Left ventricle myocardium superior (tissue), 1 donor: ENCODE measurements at regions not wholly inside any gene's neighbourhood (a gene's known extent, or its start where the extent isn't known, plus 50 kb on each side); places are given as distances from the start of the nearest gene placed in this dataset.
"Not testable (repeated sequence)": the region's sequence is repeated elsewhere in the genome, so short reads cannot be mapped to it uniquely, and the experiment has no call there.

Experiments used
- ATAC-seq: fragments of 200-7000 bp; cut with Tn5 transposase; one replicate; pipeline ENCODE4 v1.9.1; 2020; ENCODE audit warnings: mild to moderate bottlenecking, moderate library complexity
- DNase-seq: peaks from one replicate; pipeline ENCODE4 v3.0.0-alpha.2; 2020
- intact Hi-C: fragments of 100-400 bp; cut with micrococcal nuclease; formaldehyde crosslinking; loops from one replicate; pipeline ENCODE4 v1.11.0; 2022
- donor health status: DM: no; HTN: yes; CAD: no; lungs with severe emphysema.

DNA sequence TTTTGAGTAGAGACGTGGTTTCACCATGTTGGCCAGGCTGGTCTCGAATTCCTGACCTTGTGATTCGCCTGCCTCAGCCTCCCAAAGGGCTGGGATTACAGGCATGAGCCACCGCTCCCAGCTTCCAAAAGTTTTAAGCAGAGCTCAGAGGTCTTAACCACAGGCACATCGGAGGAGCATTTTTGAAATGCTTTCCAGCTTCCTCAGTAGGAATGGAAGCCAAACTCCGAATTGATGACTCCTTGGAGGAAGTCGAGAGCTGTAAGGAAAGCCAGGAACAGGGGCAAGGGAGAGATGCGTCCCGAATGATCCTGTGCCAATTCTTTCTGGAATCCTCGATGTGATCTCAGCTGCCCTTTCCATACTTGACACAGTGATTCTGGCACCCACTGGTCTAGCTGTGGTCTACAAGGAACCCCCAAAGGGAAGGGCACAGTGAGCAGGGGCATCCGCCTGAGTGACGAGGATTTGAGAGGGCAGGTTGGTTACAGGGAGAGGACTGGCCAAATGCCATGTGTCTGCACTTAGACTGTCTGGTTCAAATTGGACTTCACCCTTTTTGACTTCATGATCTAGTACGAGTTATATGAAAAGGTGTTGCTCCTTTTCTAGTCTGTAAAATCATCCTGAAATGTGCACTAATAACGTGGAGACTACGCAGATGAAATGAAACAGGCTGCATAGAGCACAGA lies 138.2 kb downstream of the ADRA2C start:
- ATAC-seq, intact Hi-C loops: not testable (repeated sequence)

DNA sequence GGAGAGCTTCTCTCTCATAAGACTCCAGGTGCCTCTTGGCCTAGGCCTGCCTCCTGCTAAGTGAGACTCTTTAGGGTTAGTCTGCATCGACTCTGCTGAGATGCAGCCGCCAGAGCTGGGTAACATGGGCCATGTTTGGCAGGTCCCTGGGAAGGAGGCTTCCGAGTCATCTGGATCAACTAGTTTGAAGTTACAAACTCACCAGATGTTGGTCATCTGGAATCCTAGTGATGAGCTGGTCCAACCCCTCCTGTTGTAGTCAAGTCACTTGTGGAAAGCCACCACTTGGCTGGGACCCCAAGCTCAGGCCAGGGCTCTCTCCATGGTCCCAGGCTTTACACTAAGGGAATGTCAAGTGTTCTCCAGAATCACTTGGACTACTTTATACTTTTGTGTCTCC lies 143.4 kb downstream of the ADRA2C start:
- intact Hi-C loops, DNase-seq, ATAC-seq: not testable (repeated sequence)

More for the DNA sequence above, 138.2 kb downstream of the ADRA2C start:
- DNase-seq = not testable (repeated sequence)

- DNase-seq, intact Hi-C loops, ATAC-seq: not testable (repeated sequence)
Measured at GRCh38 chr4:3910161-3910950, 144.2 kb downstream of the ADRA2C start.

DNA sequence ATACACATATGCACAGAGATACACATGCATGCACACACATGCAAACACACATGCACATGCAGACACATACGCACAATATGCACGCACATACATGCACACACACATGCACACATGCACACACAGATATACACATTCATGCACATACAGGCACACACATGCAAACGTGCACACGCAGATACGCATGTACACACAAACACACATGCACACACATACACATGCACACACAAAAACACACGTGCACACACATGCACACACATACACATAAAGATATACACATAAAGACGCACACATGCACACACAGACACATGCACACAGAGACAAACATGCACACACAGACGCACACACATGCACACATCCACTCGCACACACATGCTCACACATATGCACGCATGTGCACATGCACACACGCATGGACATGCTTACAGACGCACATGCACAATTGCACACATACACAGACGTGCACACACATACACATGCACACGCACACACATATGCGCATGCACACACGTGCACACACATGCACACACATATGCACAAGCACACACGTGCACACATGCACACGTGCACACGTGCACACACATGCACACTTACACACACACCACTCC lies 145.2 kb downstream of the ADRA2C start:
- DNase-seq (no peak), ATAC-seq (no peak)
- intact Hi-C loops = no loop called here

DNA sequence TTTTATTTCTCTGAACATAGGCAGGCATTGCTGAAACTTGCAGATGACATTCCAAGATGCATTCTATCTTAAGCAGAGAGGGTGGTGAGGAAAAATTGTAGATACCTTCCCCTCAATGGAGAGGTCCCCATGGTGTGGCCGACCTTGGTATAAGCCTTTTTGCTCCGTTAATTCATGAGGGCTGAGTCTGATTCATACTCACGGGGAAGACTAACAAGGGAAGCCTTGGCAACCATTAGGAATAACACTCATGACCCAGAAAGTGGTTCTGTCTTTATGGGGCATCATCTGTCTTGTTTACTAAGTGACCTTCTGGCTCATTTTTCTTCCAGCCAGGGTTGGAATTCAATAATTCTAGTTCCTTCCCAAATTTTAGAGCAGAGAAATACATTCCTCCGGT lies 148.3 kb downstream of the ADRA2C start:
- ATAC-seq, intact Hi-C loops, DNase-seq: not testable (repeated sequence)

DNA sequence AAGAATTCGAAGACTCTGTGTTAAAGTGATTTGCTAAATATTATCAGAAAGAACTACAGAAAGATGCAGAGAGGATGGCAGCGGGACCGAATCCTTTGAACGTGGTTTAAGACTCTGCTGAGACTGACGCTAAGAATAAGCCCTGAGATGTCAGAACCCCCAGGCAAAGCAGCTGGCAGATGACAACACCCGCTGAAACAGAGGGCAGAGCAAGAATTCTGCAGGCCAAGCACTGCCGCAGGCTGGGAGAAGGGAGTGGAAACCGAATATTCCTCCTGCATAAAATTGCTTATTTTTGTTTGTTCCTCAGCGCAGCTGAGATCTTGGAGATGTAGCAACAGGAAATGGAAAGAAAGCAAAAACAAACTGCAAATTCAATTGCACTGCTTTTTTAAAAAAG lies 153.3 kb downstream of the ADRA2C start:
- ATAC-seq, DNase-seq, intact Hi-C loops: not testable (repeated sequence)

DNA sequence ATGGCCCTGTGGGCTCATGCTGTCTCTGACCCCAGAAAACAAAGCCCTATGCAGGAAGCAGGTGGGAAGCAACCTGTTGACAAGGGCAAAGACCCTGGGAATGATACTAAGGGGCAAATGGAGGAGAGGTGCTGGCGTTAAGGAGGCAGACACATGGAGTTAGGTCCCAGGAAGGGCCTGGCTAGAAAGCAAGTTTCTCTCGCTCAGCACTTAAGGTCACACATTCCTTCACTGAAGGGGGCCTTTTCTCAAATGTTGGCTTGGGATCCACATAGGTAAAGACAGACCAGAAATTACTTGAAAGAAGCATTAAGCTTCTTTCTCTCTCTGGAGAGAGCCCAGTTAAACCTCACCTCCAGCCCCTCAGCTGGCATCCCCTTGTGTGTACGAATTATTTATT lies 155.7 kb downstream of the ADRA2C start:
- DNase-seq = not testable (repeated sequence)

GRCh38 chr4:3925841-3926240 lies 159.7 kb downstream of the ADRA2C start:
- intact Hi-C loops, DNase-seq, ATAC-seq: not testable (repeated sequence)

More for the DNA sequence above, 155.7 kb downstream of the ADRA2C start:
- ATAC-seq, intact Hi-C loops: not testable (repeated sequence)

GRCh38 chr4:3926271-3926670 lies 160.1 kb downstream of the ADRA2C start:
- ATAC-seq, DNase-seq, intact Hi-C loops: not testable (repeated sequence)

DNA sequence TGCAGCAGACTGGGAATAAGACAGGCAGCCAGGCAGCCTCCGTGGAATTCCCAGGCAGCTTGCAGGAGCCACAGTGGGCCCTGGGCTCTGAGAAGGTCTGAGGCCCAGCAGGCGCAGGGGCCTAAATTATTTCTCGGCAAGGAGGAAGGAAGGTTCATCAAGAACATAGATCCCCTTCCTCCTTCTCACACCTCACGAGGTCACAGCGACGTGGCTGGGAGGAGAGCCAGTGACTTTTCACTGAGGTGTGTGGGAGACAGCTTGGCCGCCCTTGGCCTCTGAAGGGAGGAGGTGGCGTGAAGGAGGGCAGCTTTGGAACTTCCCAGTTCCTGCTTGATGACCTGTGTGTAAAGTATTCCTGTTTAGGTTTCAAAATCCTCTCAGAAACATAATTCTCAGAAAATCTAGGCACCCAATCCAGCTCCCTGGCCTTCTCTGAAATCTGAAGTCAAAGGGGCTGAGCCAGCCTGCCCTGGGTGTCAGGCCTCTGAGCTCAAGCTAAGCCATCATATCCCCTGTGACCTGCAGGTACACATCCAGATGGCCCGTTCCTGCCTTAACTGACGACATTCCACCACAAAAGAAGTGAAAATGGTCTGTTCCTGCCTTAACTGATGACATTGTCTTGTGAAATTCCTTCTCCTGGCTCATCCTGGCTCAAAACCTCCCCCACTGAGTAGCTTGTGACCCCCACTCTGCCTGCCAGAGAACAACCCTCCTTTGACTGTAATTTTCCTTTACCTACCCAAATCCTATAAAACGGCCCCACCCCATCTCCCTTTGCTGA lies 161.0 kb downstream of the ADRA2C start:
- DNase-seq, intact Hi-C loops, ATAC-seq: not testable (repeated sequence)

GRCh38 chr4:3929431-3929830 lies 163.2 kb downstream of the ADRA2C start:
- intact Hi-C loops, ATAC-seq, DNase-seq: not testable (repeated sequence)

GRCh38 chr4:3932734-3933133 lies 166.5 kb downstream of the ADRA2C start:
- intact Hi-C loops, DNase-seq, ATAC-seq: not testable (repeated sequence)

GRCh38 chr4:3935406-3935805 lies 169.2 kb downstream of the ADRA2C start:
- ATAC-seq, DNase-seq, intact Hi-C loops: not testable (repeated sequence)

DNA sequence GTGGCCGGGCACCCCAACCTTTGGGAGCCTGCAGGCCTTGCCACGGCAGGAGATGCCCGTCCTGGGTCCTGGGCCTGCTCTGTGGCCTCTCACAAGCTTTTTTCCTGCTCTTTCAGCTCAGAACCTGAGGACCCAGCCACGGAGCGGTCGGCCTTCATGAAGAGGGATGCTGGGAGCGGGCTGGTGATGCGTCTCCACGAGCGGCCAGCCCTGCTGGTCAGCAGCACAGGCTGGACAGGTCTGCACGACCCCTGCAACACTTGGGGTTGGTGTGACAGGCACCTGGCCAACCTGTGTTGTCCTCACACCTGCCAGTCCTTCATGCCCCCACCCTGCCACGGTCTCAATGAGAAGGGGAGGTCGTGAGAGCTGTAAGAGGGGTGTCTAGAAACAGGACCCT lies 170.0 kb downstream of the ADRA2C start:
- no peak for DNase-seq
- intact Hi-C loops = no loop called here
- no peak for ATAC-seq

GRCh38 chr4:3937849-3938562 lies 171.8 kb downstream of the ADRA2C start:
- ATAC-seq, intact Hi-C loops, DNase-seq: not testable (repeated sequence)

DNA sequence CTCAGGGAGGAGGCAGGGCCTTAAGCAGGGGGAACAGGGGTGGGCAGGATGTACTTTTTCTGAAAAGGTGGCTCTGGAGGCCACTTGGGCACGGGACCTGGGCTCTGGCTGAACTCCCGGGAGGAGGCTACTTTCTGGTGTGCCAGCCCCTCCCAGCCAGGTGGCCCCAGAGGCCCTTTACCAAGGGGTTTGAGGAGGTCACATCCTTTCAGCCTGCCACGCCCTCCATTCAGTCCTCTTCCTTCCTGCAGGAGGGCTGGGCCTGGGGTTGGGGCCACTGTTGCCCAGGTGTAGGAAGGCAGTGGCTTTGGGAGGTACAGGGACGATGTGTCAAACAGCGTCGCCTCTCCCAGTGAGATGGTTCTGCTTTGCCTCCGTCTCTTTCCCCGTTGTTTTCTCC lies 172.5 kb downstream of the ADRA2C start:
- ATAC-seq, intact Hi-C loops, DNase-seq: not testable (repeated sequence)

- ATAC-seq, intact Hi-C loops, DNase-seq: not testable (repeated sequence)
Measured at GRCh38 chr4:3939954-3940591, 173.9 kb downstream of the ADRA2C start.
